H1 (cell line): ENCODE measurements at regions not wholly inside any gene's neighbourhood (a gene's known extent, or its start where the extent isn't known, plus 50 kb on each side); places are given as distances from the start of the nearest gene placed in this dataset.

Experiments
- CTCF ChIA-PET: fragments of 300-600 bp; sonication (Branson Sonifier 250); formaldehyde crosslinking; loops from one replicate; lab custom pipeline; 2021; ENCODE audit not compliant: partially characterized antibody; lab: Charles Lee
- POLR2A ChIA-PET: fragments of 300-600 bp; sonication (Branson Sonifier 250); formaldehyde crosslinking; loops from one replicate; lab custom pipeline; 2021; ENCODE audit warnings: inconsistent platforms; ENCODE audit not compliant: partially characterized antibody; lab: Charles Lee
- DNase-seq, 2 experiments: peaks; one replicate each; pipeline versions ENCODE4 v3.0.0 to v3.0.0-alpha.2; 2010 to 2022; ENCODE audit warnings: low spot score in 2 of 2, low read depth in 1 of 2, mixed read lengths in 1 of 2
- FAIRE-seq: peaks from 2 replicates; lab custom pipeline; 2011; peaks lifted over from hg19 to GRCh38; lab: Jason Lieb, UNC
- H2AFZ ChIP-seq: 2 replicates; pipeline ENCODE4 v1.8.1; 2012; ENCODE audit warnings: low read length, inconsistent platforms
- H2AK5ac ChIP-seq: 2 replicates; pipeline ENCODE4 v1.6.1; 2013; ENCODE audit warnings: low read depth, low read length
- H2BK120ac ChIP-seq: replicated peaks from 2 replicates; pipeline ENCODE3; 2013; ENCODE audit warnings: low read depth, low read length, inconsistent platforms
- H2BK12ac ChIP-seq: 2 replicates; pipeline ENCODE4 v1.6.1; 2013; ENCODE audit warnings: low read depth, low read length
- H2BK15ac ChIP-seq: 2 replicates; pipeline ENCODE4 v1.6.1; 2013; ENCODE audit warnings: low read length
- H2BK20ac ChIP-seq: 2 replicates; pipeline ENCODE4 v1.6.1; 2013; ENCODE audit warnings: low read length
- H2BK5ac ChIP-seq: 2 replicates; pipeline ENCODE4 v1.6.1; 2013; ENCODE audit warnings: low read depth, low read length
- H3K14ac ChIP-seq: 2 replicates; pipeline ENCODE4 v1.6.1; 2013; ENCODE audit warnings: inconsistent platforms; ENCODE audit not compliant: insufficient read length
- H3K18ac ChIP-seq: 2 replicates; pipeline ENCODE4 v1.6.1; 2013; ENCODE audit warnings: low read length; ENCODE audit errors: extremely low read depth
- H3K23ac ChIP-seq: 2 replicates; pipeline ENCODE4 v1.6.1; 2013; ENCODE audit warnings: inconsistent platforms; ENCODE audit not compliant: insufficient read length
- H3K23me2 ChIP-seq: 2 replicates; pipeline ENCODE4 v1.6.1; 2013; ENCODE audit warnings: low read depth, low read length
- H3K27ac ChIP-seq: 2 replicates; pipeline ENCODE4 v1.6.1; 2011; ENCODE audit warnings: low read depth, low read length, inconsistent platforms
- H3K27me3 ChIP-seq, 4 experiments: replicated peaks in 1 of 4; 1 replicate in 1 of 4; 2 replicates in 3 of 4; pipeline versions ENCODE4 v1.6.1 to v1.8.1; 2011 to 2013; ENCODE audit warnings: low read length in 3 of 4, mild to moderate bottlenecking in 3 of 4, inconsistent platforms in 2 of 4, mixed read lengths in 2 of 4, moderate library complexity in 1 of 4; ENCODE audit not compliant: control insufficient read depth in 3 of 4, insufficient read depth in 3 of 4; ENCODE audit errors: extremely low read depth in 1 of 4
- H3K36me3 ChIP-seq, 4 experiments: 2 replicates each; pipeline versions ENCODE4 v1.6.1 to v1.8.1; 2011 to 2013; ENCODE audit warnings: mild to moderate bottlenecking in 4 of 4, low read length in 3 of 4, moderate library complexity in 2 of 4, control low read depth in 1 of 4, inconsistent platforms in 1 of 4; ENCODE audit not compliant: insufficient read depth in 4 of 4, control insufficient read depth in 2 of 4
- H3K4ac ChIP-seq: replicated peaks from 2 replicates; pipeline ENCODE3; 2013; ENCODE audit warnings: low read length, low read depth, mixed read lengths, inconsistent platforms; ENCODE audit not compliant: insufficient read length
- H3K4me1 ChIP-seq, 4 experiments: replicated peaks in 1 of 4; 1 replicate in 1 of 4; 2 replicates in 3 of 4; pipeline versions ENCODE4 v1.6.1 to v1.8.1; 2011 to 2013; ENCODE audit warnings: low read length in 3 of 4, inconsistent platforms in 2 of 4, mixed read lengths in 1 of 4; ENCODE audit not compliant: insufficient read depth in 4 of 4, control insufficient read depth in 3 of 4
- H3K4me2 ChIP-seq, 2 experiments: 2 replicates each; pipeline versions ENCODE4 v1.6.1 to v1.8.1; 2011 to 2013; ENCODE audit warnings: low read depth in 2 of 2, low read length in 2 of 2, control low read depth in 1 of 2, inconsistent platforms in 1 of 2, mild to moderate bottlenecking in 1 of 2; ENCODE audit not compliant: insufficient read depth in 1 of 2
- H3K4me3 ChIP-seq, 4 experiments: fragments of 200-600, 300-600 bp in 1 of 4; sonication (generic), shearing (Covaris generic), sonication (Bioruptor Twin) in 1 of 4; 2 replicates each; pipeline versions ENCODE4 v1.5.1 to v1.8.1; 2011 to 2016; ENCODE audit warnings: low read length in 4 of 4, low read depth in 3 of 4, control low read depth in 2 of 4, inconsistent platforms in 2 of 4, mild to moderate bottlenecking in 2 of 4, mixed read lengths in 1 of 4, moderate library complexity in 1 of 4; ENCODE audit not compliant: insufficient read depth in 2 of 4; ENCODE audit errors: extremely low read depth in 1 of 4
- H3K56ac ChIP-seq: replicated peaks from 2 replicates; pipeline ENCODE3; 2013; ENCODE audit warnings: low read depth, mild to moderate bottlenecking, mixed read lengths, low read length, inconsistent platforms; ENCODE audit not compliant: insufficient read length
- H3K79me1 ChIP-seq: 2 replicates; pipeline ENCODE4 v1.6.1; 2013; ENCODE audit warnings: low read depth, low read length, control low read depth
- H3K79me2 ChIP-seq, 2 experiments: 2 replicates each; pipeline versions ENCODE4 v1.6.1 to v1.8.1; 2012 to 2013; ENCODE audit warnings: low read length in 2 of 2, mild to moderate bottlenecking in 2 of 2, inconsistent platforms in 1 of 2; ENCODE audit not compliant: insufficient read depth in 2 of 2, control insufficient read depth in 1 of 2
- H3K9ac ChIP-seq, 4 experiments: replicated peaks in 1 of 4; 1 replicate in 1 of 4; 2 replicates in 3 of 4; pipeline versions ENCODE4 v1.6.1 to v1.8.1; 2011 to 2013; ENCODE audit warnings: low read depth in 3 of 4, low read length in 3 of 4, control low read depth in 2 of 4, mild to moderate bottlenecking in 2 of 4, moderate library complexity in 2 of 4, inconsistent platforms in 1 of 4; ENCODE audit errors: extremely low read depth in 1 of 4
- H3K9me3 ChIP-seq, 2 experiments: 2 replicates each; pipeline versions ENCODE4 v1.6.1 to v1.8.1; 2012 to 2013; ENCODE audit warnings: mild to moderate bottlenecking in 2 of 2, moderate library complexity in 2 of 2, control low read depth in 1 of 2, inconsistent platforms in 1 of 2, low read depth in 1 of 2, low read length in 1 of 2, mixed read lengths in 1 of 2; ENCODE audit not compliant: insufficient read depth in 2 of 2
- H4K20me1 ChIP-seq, 2 experiments: replicated peaks in 1 of 2; 2 replicates each; pipeline versions ENCODE3 to v1.8.1; 2011 to 2013; ENCODE audit warnings: inconsistent platforms in 2 of 2, low read length in 2 of 2, mild to moderate bottlenecking in 1 of 2; ENCODE audit not compliant: insufficient read depth in 2 of 2, control insufficient read depth in 1 of 2
- H4K5ac ChIP-seq: 2 replicates; pipeline ENCODE4 v1.6.1; 2013; ENCODE audit warnings: low read length, low read depth, mixed read lengths, inconsistent platforms; ENCODE audit not compliant: insufficient read length
- H4K8ac ChIP-seq: 2 replicates; pipeline ENCODE4 v1.8.0; 2013; ENCODE audit warnings: mild to moderate bottlenecking, moderate library complexity, low read length, inconsistent platforms; ENCODE audit not compliant: insufficient read depth; ENCODE audit errors: extremely low read depth
- H4K91ac ChIP-seq: replicated peaks from 2 replicates; pipeline ENCODE3; 2013; ENCODE audit warnings: low read length, mixed read lengths, inconsistent platforms; ENCODE audit not compliant: insufficient read length
- CREB1 ChIP-seq: IDR thresholded peaks from 2 replicates; pipeline ENCODE4 v1.6.1; 2012; ENCODE audit warnings: inconsistent platforms
- HDAC6 ChIP-seq: IDR thresholded peaks from one replicate; pipeline ENCODE4 v1.7.1; 2012; ENCODE audit warnings: low read depth, mild to moderate bottlenecking, inconsistent platforms, low read length, moderate library complexity
- WGBS, 2 experiments: shearing (Covaris generic) in 1 of 2; methylation state at CpG; one replicate each; pipeline versions ENCODE4 v1.1.6 to v1.1.7; 2013 to 2015; ENCODE audit warnings: low lambda C conversion rate in 2 of 2, mixed read lengths in 2 of 2, inconsistent platforms in 1 of 2, low coverage in 1 of 2, missing lambda C conversion rate in 1 of 2; ENCODE audit not compliant: insufficient replicate concordance in 2 of 2, insufficient coverage in 1 of 2, insufficient read length in 1 of 2; ENCODE audit errors: extremely low coverage in 1 of 2, missing lambda C conversion rate in 1 of 2; 5-methylcytosine and 5-hydroxymethylcytosine counted together

GRCh38 chr12:13436182-13436581, 239.7 kb downstream of the EMP1 start:
- Histone ChIP-seq H4K5ac (no peak overlapping the region), H4K8ac (no peak overlapping the region), H3K23ac (no peak overlapping the region), H3K18ac (peak overlapping the region; percentile 24; the same call in 1 of the 2 replicates), H2BK120ac (no peak overlapping the region), H4K91ac (no peak overlapping the region), H3K4me3 (no peak overlapping the region), H2AK5ac (no peak overlapping the region), H3K56ac (no peak overlapping the region), H3K9ac (no peak overlapping the region), H3K4me1 (peaks cover 0 to 10% (median 6%) of the 10 kb centered on the region in 4 experiments; a peak in 2 of 7 replicates)
- 87% methylated on average over 2 of the region's 2 CpGs; no CpG with 5 or more reads in 1 of the 2 experiments for WGBS, 2 experiments
- TF ChIP-seq CREB1 (no peak), HDAC6 (no peak)
- TF ChIP-seq, all 59 proteins: peak for 0
- POLR2A ChIA-PET, result interaction anchor here (1.0 kb wide), 1 partner anchor 181 kb away, joined by 3 read pairs; no protein-coding TSS in a partner anchor
- Histone ChIP-seq H3K79me1 (no peaks in the 10 kb centered on the region), H3K4ac (no peak overlapping the region), H3K14ac (no peak overlapping the region), H3K79me2 (no peaks in the 10 kb centered on the region), H3K4me2 (no peak overlapping the region), H2BK15ac (no peak overlapping the region), H2AFZ (no peak overlapping the region), H3K23me2 (no peaks in the 10 kb centered on the region; the same call in 1 of the 2 replicates), H2BK5ac (0 out of 2 replicates have a peak overlapping the region, but pooled peaks have one; percentile 29), H2BK20ac (peak overlapping the region; percentile 84; the same call in 1 of the 2 replicates), H2BK12ac (no peak overlapping the region; the same call in 1 of the 2 replicates), H4K20me1 (no peaks in the 10 kb centered on the region), H3K36me3 (no peaks in the 10 kb centered on the region), H3K27me3 (no peaks in the 10 kb centered on the region), H3K9me3 (no peaks in the 10 kb centered on the region), H3K27ac (no peak overlapping the region)
- DNase-seq, result no peak
- CTCF ChIA-PET, result interaction anchor here (1.1 to 1.2 kb wide), 2 partner anchors 13 to 158 kb away, joined by 3 to 4 read pairs; no protein-coding TSS in a partner anchor
- no peak for FAIRE-seq
